ENCODE measurements at regions not wholly inside any gene's neighbourhood (a gene's known extent, or its start where the extent isn't known, plus 50 kb on each side); places are given as distances from the start of the nearest gene placed in this dataset.

DNA sequence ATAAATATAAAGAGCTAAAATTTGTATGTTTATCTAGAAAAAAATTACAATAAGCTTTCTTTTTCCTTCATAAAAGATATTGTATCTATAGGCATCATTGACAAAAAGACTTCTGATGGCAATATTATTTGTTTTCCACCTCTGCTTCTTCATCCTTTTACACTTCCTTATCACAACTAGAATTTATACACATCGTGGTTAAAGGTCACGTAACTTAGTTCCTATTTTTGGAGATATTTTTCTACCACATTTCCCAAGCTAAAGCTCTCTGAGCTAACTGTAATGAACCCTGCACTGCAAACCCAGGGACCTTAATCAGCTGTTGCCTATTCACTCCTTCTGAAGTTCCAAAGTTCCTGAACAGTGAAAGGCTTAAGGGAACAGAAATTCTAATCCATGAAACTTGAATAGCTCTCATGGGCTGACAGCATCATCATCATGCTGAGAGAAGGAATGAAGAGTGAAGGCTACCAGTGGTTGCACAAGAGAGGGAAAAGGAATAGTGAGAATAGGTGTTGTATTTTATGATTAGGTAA, 106.1 kb upstream of the SLC13A1 start:
- TF ChIP-seq, protein P1, sequence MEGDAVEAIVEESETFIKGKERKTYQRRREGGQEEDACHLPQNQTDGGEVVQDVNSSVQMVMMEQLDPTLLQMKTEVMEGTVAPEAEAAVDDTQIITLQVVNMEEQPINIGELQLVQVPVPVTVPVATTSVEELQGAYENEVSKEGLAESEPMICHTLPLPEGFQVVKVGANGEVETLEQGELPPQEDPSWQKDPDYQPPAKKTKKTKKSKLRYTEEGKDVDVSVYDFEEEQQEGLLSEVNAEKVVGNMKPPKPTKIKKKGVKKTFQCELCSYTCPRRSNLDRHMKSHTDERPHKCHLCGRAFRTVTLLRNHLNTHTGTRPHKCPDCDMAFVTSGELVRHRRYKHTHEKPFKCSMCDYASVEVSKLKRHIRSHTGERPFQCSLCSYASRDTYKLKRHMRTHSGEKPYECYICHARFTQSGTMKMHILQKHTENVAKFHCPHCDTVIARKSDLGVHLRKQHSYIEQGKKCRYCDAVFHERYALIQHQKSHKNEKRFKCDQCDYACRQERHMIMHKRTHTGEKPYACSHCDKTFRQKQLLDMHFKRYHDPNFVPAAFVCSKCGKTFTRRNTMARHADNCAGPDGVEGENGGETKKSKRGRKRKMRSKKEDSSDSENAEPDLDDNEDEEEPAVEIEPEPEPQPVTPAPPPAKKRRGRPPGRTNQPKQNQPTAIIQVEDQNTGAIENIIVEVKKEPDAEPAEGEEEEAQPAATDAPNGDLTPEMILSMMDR (IDR thresholded peaks at IDR 0.05 in 8 of 11, conservative IDR thresholded peaks at IDR 0.05 in 3 of 11) = no peak
- no peak for TF ChIP-seq POLR2AphosphoS5 (IDR thresholded peaks at IDR 0.05)
- no peak for TF ChIP-seq POLR2A (IDR thresholded peaks at IDR 0.05)

All from spleen (tissue), 7 donors.